GM12873 (cell line): ENCODE measurements at regions not wholly inside any gene's neighbourhood (a gene's known extent, or its start where the extent isn't known, plus 50 kb on each side); places are given as distances from the start of the nearest gene placed in this dataset.

Experiments used
- CTCF ChIP-seq: IDR thresholded peaks from 2 replicates; pipeline ENCODE4 v1.5.1; 2012; ENCODE audit warnings: low read depth, mild to moderate bottlenecking, moderate library complexity, low read length, control low read depth; ENCODE audit not compliant: insufficient read depth; ENCODE audit errors: missing control alignments

GRCh38 chr11:121385688-121386087 is 66.4 kb upstream of the SORL1 start:
- no peak for TF ChIP-seq CTCF
